22Rv1 (cell line): ENCODE measurements at regions not wholly inside any gene's neighbourhood (a gene's known extent, or its start where the extent isn't known, plus 50 kb on each side); places are given as distances from the start of the nearest gene placed in this dataset.

Experiments used
- CTCF ChIP-seq: fragments of 450-650 bp; IDR thresholded peaks from 2 replicates; pipeline ENCODE4 v1.5.1; 2017; ENCODE audit warnings: mild to moderate bottlenecking
- ZFX ChIP-seq: fragments of 450-650 bp; IDR thresholded peaks from 2 replicates; pipeline ENCODE4 v1.6.1; 2017; ENCODE audit warnings: antibody characterized with exemption, borderline replicate concordance

- TF ChIP-seq CTCF (no peak), ZFX (no peak)
Observed at GRCh38 chr12:77115471-77115870, 50.1 kb upstream of the E2F7 start.
